Immature natural killer cell (primary cell): ENCODE measurements at regions not wholly inside any gene's neighbourhood (a gene's known extent, or its start where the extent isn't known, plus 50 kb on each side); places are given as distances from the start of the nearest gene placed in this dataset.
A peak's percentile ranks its signal among the peaks of the same experiment; 100 is the strongest.

Source experiments
- DNase-seq, 3 donors: peaks; one replicate each; pipeline ENCODE4 v3.0.0; 2022; ENCODE audit warnings: mixed read lengths in 1 of 3
- H3K27ac Mint-ChIP-seq, 6 donors: one replicate each; pipeline ENCODE4 v1.8.0; 2020; ENCODE audit warnings: mixed read lengths in 6 of 6, mild to moderate bottlenecking in 5 of 6, inconsistent platforms in 4 of 6, moderate library complexity in 3 of 6
- H3K27me3 Mint-ChIP-seq, 3 donors: one replicate each; pipeline ENCODE4 v1.8.0; 2020 to 2021; ENCODE audit warnings: low read depth in 3 of 3, mild to moderate bottlenecking in 3 of 3, mixed read lengths in 3 of 3, moderate library complexity in 3 of 3, inconsistent platforms in 1 of 3
- H3K36me3 Mint-ChIP-seq, 3 donors: one replicate each; pipeline ENCODE4 v1.8.0; 2020; ENCODE audit warnings: mixed read lengths in 3 of 3, inconsistent platforms in 2 of 3, mild to moderate bottlenecking in 2 of 3
- H3K4me1 Mint-ChIP-seq, 2 donors: one replicate each; pipeline ENCODE4 v1.8.0; 2020; ENCODE audit warnings: inconsistent platforms in 2 of 2, mild to moderate bottlenecking in 2 of 2, mixed read lengths in 2 of 2, moderate library complexity in 1 of 2
- H3K4me3 Mint-ChIP-seq, 5 donors: one replicate each; pipeline ENCODE4 v1.8.0; 2020; ENCODE audit warnings: mild to moderate bottlenecking in 5 of 5, mixed read lengths in 5 of 5, inconsistent platforms in 3 of 5, moderate library complexity in 3 of 5
- H3K9me3 Mint-ChIP-seq, 6 donors: one replicate each; pipeline ENCODE4 v1.8.0; 2020; ENCODE audit warnings: mild to moderate bottlenecking in 6 of 6, mixed read lengths in 6 of 6, inconsistent platforms in 4 of 6, moderate library complexity in 3 of 6

DNA sequence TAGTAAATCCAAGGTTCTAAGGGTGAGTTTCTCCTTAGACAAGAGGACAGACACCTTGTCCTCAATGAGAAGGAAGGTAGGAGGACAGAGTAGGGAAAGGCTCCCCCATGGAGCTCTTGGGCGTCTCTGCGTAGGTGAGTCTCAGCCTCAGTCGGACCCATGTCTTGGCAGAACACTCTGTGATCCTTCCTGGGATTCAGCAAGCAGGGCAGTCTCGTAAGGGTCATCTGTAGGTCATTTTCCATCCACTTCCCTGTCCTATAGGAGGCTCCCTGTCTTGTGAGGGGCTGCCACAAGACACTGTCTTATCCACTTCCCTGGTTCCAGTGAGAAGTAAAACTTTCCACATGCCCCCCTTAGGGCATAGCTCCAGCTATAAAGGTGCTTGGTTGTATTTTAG, 122.6 kb upstream of the TWIST2 start:
- no peak for DNase-seq
- Mint-ChIP-seq H3K27me3 (peaks cover 0 to 16% (median 5%) of the 10 kb centered on the region in 3 donors), H3K27ac (no peak overlapping the region), H3K4me3 (no peak overlapping the region), H3K36me3 (no peaks in the 10 kb centered on the region), H3K4me1 (no peaks in the 10 kb centered on the region), H3K9me3 (peaks cover 0 to 2% (median 0%) of the 10 kb centered on the region in 6 donors)

DNA sequence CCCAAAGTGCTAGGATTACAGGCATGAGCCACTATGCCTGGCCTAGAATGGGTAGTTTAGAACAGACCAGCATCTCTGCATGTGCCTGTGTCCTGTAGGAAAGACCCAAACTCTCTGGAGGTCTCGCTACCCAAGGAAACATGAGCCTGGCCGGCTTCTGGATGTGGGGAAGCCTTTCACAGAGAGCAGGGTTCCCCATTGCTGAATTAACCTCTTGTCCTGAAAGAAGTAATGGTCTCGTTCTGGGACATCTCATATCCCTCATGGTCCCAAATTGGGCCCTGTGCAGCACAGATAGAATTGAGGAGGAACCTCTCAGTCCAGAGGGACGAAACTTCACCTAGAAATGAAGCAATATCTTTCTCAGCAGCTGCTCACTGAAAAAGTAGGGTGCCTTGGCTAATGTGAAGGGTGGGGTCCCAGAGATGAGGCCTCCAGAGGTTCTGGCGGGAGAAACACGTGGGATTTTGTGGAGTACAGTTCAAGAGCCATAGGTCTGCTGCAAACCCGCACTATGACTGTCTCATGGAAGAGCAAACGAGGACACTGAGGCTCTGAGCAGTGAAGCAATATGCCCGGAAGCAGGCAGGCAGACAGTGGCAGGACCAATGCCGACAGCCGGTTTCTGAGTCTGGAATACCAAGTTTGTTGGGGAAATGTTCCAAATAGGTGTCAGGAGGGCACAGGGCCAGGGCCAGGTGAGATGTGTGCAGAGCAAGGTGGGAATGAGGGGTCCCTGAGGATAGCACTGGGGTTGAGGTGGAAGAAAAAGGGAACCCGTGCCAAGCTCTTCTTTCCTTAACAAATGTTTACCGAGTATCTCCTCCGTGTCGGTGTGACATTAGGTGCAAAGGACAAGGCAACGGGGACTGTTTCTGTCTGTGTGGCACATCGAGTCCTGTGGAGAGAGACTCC, 121.0 kb upstream of the TWIST2 start:
- Mint-ChIP-seq H3K4me3 (no peak overlapping the region), H3K27me3 (peaks cover 0 to 6% (median 5%) of the 10 kb centered on the region in 3 donors), H3K36me3 (no peaks in the 10 kb centered on the region), H3K27ac (no peak overlapping the region), H3K4me1 (peaks cover 0 to 7% of the 10 kb centered on the region in 2 donors), H3K9me3 (no peaks in the 10 kb centered on the region)
- DNase-seq, result no peak

- Mint-ChIP-seq H3K4me1 (peaks cover 3 to 13% of the 10 kb centered on the region in 2 donors), H3K4me3 (no peak overlapping the region), H3K9me3 (no peaks in the 10 kb centered on the region), H3K27me3 (peaks cover 0 to 6% (median 5%) of the 10 kb centered on the region in 3 donors), H3K36me3 (no peaks in the 10 kb centered on the region), H3K27ac (no peak overlapping the region)
- DNase-seq, result no peak
These were observed 120.1 kb upstream of the TWIST2 start for GRCh38 chr2:238727585-238728329.

DNA sequence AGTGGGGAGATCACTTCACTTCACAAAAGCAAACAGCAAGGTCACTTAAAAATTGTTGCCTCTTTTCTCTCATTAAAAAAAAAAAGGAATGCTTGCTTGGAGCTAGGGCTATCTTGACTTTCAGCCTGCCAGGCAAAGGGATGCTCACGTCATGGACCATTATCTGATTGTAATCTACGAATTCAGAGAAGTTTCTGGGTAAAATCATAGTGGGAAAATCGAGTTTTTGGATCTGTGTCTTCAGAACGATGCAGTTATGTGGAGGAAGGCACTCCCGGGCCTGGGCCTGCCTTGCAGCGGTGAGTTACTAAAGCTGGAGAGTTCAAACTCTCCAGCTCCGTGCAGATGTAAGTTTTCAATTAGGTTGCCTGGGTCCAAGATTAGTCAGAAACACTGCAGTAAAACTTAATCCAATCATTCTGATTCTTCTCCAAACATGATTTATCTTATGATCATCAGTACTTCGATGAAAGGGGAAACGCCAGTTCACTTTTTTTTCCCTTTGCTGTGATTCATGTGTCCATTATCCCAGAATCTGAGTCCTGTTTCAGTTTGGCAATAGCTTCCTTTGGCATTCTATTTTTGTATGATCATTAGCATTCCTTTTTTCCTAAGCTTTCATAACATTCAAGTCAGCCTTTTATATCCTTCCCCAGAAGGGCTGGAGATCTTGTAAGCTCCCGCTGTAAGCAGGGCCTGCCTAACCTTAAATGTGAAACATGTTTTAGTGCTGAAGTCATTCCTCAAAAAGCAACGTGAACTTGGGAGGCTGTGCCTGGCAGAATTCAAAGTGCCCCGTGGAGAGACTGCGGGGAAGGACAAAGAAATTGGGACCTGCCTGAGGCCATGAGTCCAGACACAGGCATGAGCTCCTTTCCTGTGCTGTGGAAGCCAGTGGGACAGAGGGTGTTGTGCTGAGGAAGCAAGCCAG, 119.3 kb upstream of the TWIST2 start:
- H3K4me1 Mint-ChIP-seq, result peaks cover 3 to 13% of the 10 kb centered on the region in 2 donors
- H3K36me3 Mint-ChIP-seq, result no peaks in the 10 kb centered on the region
- peak overlapping the region in 1 of 6 donors; percentile 8 for H3K27ac Mint-ChIP-seq
- H3K4me3 Mint-ChIP-seq, result no peak overlapping the region
- DNase-seq, result no peak
- H3K9me3 Mint-ChIP-seq, result no peaks in the 10 kb centered on the region
- H3K27me3 Mint-ChIP-seq, result peaks cover 0 to 6% (median 5%) of the 10 kb centered on the region in 3 donors

- DNase-seq, result no peak
- Mint-ChIP-seq H3K36me3 (no peaks in the 10 kb centered on the region), H3K27me3 (peaks cover 0 to 6% (median 5%) of the 10 kb centered on the region in 3 donors), H3K4me1 (peaks cover 3 to 13% of the 10 kb centered on the region in 2 donors), H3K9me3 (no peaks in the 10 kb centered on the region), H3K27ac (no peak overlapping the region), H3K4me3 (no peak overlapping the region)
These were observed 118.5 kb upstream of the TWIST2 start for GRCh38 chr2:238729261-238729935.

DNA sequence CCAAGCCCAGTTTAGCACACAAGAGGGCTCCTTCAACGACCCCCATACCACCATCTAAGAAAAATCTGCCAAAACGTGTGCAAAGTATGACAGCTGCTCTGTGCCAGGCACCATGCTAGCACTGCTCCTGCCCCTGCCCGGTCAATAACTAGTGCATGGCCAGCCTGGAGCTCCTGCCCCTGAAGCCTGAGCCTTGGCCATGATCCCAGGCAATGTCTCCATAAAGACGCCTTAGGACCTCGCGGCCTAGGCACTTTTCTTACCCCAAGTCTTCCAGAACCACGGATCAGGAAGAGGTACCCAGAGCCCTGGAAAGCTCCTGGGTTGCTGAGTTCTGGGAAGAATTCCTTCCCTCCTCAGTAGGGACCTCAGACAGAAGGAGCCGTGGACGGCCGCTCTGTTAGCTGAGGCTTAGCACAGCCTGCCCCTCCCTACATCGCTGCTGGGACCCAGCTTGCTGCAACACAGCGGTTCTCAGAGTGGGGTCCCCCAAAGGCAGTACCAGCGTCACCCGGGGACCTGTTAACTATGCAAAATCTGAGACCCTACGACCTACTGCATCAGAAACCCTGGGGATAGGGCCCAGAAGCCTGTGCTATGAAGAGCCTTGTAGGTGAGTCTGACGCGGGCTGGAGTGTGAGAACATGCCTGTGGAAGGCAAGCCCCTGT, 117.8 kb upstream of the TWIST2 start:
- Mint-ChIP-seq H3K27me3 (peaks cover 0 to 5% (median 4%) of the 10 kb centered on the region in 3 donors), H3K9me3 (no peaks in the 10 kb centered on the region), H3K4me3 (no peak overlapping the region), H3K27ac (no peak overlapping the region), H3K4me1 (peaks cover 3 to 13% of the 10 kb centered on the region in 2 donors), H3K36me3 (no peaks in the 10 kb centered on the region)
- DNase-seq, result no peak

DNA sequence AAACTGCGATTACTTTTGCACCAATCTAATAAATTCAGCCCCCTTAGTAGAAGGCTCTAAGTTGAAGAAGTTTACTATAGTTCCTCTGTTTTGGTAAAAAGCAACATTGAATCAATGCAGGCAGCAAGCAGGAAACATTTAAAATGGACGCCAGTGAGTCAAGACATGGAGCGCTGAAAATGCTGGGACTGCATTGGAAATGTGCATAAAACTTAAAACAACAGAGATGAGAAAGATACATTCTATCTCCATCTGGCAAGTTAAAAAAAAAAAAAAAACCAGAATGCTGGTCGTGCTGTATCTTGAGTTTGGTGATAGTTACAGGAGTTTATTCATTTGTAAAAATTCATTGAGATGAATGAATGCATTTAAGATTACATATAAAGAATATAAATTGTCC, 117.0 kb upstream of the TWIST2 start:
- Mint-ChIP-seq H3K4me1 (peaks cover 3 to 13% of the 10 kb centered on the region in 2 donors), H3K36me3 (no peaks in the 10 kb centered on the region), H3K9me3 (no peaks in the 10 kb centered on the region), H3K27ac (no peak overlapping the region), H3K4me3 (no peak overlapping the region), H3K27me3 (peaks cover 3 to 4% (median 3%) of the 10 kb centered on the region in 3 donors)
- DNase-seq, result no peak

- Mint-ChIP-seq H3K4me3 (no peak overlapping the region), H3K36me3 (no peaks in the 10 kb centered on the region)
These were observed 115.9 kb upstream of the TWIST2 start for GRCh38 chr2:238731961-238732360.

GRCh38 chr2:238738917-238739316, 109.0 kb upstream of the TWIST2 start:
- peaks cover 0 to 7% (median 6%) of the 10 kb centered on the region in 3 donors for H3K27me3 Mint-ChIP-seq
- no peak overlapping the region for H3K4me3 Mint-ChIP-seq
- DNase-seq, result no peak
- no peaks in the 10 kb centered on the region for H3K36me3 Mint-ChIP-seq
- no peak overlapping the region for H3K27ac Mint-ChIP-seq
- H3K4me1 Mint-ChIP-seq, result no peaks in the 10 kb centered on the region
- H3K9me3 Mint-ChIP-seq, result peaks cover 0 to 4% (median 0%) of the 10 kb centered on the region in 6 donors

More at GRCh38 chr2:238731961-238732360, 115.9 kb upstream of the TWIST2 start:
- H3K9me3 Mint-ChIP-seq, result no peaks in the 10 kb centered on the region
- DNase-seq, result no peak
- peaks cover 3 to 13% of the 10 kb centered on the region in 2 donors for H3K4me1 Mint-ChIP-seq
- H3K27ac Mint-ChIP-seq, result no peak overlapping the region
- H3K27me3 Mint-ChIP-seq, result peaks cover 0 to 4% (median 3%) of the 10 kb centered on the region in 3 donors

- H3K4me3 Mint-ChIP-seq, result no peak overlapping the region
- DNase-seq, result no peak
These were observed 108.2 kb upstream of the TWIST2 start for GRCh38 chr2:238739668-238740067.

DNA sequence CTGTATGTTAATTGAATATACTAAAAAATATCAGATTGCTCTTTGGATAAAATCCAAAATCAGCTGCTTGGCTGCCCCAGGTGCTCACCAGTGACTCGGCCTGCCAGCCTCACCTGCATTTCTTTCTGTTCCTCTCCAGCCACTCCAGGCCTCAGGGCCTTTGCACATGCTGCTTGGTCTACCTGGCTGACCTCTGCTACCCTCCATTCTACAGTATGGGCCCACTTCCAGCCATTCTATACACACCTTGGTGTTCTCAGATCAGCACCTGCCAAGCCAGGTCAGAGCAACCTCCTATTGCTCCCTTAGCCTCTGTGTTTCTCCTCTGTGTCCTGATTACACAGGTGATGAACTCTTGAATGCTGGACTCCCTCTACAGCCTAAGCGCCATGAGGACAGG, 106.6 kb upstream of the TWIST2 start:
- no peaks in the 10 kb centered on the region for H3K36me3 Mint-ChIP-seq
- peaks cover 0 to 4% (median 0%) of the 10 kb centered on the region in 6 donors for H3K9me3 Mint-ChIP-seq
- H3K4me1 Mint-ChIP-seq, result no peaks in the 10 kb centered on the region
- no peak for DNase-seq
- no peak overlapping the region for H3K4me3 Mint-ChIP-seq
- peaks cover 0 to 6% (median 4%) of the 10 kb centered on the region in 3 donors for H3K27me3 Mint-ChIP-seq
- H3K27ac Mint-ChIP-seq, result no peak overlapping the region

More at GRCh38 chr2:238739668-238740067, 108.2 kb upstream of the TWIST2 start:
- Mint-ChIP-seq H3K27me3 (peaks cover 0 to 7% (median 6%) of the 10 kb centered on the region in 3 donors), H3K27ac (no peak overlapping the region), H3K4me1 (no peaks in the 10 kb centered on the region), H3K36me3 (no peaks in the 10 kb centered on the region), H3K9me3 (peaks cover 0 to 4% (median 0%) of the 10 kb centered on the region in 6 donors)

- Mint-ChIP-seq H3K27me3 (peaks cover 0 to 6% (median 4%) of the 10 kb centered on the region in 3 donors), H3K4me1 (no peaks in the 10 kb centered on the region), H3K4me3 (no peak overlapping the region), H3K36me3 (no peaks in the 10 kb centered on the region), H3K27ac (no peak overlapping the region), H3K9me3 (peaks cover 0 to 4% (median 0%) of the 10 kb centered on the region in 6 donors)
- DNase-seq, result no peak
These were observed 105.8 kb upstream of the TWIST2 start for GRCh38 chr2:238742066-238742465.
